ENCODE measurements at regions not wholly inside any gene's neighbourhood (a gene's known extent, or its start where the extent isn't known, plus 50 kb on each side); places are given as distances from the start of the nearest gene placed in this dataset.
A peak's percentile ranks its signal among the peaks of the same experiment; 100 is the strongest.

GRCh38 chr6:163941624-163941976 lies 527.1 kb downstream of the QKI start:
- DNase-seq, result no peak

DNA sequence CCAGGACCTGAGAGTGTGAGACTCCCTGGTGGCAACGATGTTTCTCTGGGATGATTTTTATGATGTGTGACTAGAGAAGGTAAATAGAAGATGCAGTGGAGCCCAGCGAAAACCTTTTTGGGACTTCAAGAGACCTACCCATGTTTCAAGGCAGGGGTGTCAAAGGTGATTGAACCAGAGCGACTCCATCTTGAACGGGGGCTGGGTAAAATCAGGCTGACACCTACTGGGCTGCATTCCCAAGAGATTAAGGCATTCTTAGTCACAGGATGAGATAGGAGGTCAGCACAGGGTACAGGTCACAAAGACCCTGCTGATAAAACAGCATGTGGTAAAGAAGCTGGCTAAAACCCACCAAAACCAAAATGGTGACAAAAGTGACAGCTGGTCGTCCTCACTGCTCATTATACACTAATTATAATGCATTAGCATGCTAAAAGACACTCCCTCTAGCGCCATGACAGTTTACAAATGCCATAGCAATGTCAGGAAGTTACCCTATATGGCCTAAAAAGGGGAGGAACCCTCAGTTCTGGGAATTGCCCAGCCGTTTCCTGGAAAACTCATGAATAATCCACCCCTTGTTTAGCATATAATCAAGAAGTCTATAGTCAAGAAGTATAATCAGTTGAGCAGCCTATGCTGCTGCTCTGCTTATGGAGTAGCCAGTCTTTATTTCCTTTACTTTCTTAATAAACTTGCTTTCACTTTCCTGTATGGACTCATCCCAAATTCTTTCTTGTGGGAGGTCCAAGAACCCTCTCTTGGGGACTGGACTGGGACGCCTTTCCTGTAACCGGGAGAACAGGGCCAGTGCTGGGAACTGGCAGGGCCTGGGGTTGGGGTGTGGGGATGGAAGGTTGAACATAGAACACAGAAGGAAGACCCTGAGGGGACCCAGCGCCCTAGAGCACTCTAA lies 526.4 kb downstream of the QKI start:
- no peak for DNase-seq

DNA sequence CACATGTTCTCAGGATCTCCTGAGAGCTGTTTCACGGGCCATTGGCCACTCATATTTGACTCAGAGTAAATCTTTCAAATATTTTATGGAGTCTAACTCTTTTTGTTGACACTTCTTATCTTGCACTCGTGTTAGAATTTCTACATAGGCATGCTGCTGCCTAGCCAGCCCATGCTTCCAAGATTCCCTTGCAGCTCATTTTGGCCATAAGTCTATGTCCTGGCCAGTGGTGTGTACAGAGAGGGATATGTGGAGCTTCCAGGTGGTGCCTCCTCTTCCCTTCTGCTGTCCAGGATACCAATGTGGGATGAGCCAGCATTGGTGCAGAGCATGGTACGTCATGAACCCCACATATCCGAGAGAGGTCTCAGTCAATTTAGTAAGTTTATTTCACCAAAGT lies 522.6 kb downstream of the QKI start:
- DNase-seq, result no peak

DNA sequence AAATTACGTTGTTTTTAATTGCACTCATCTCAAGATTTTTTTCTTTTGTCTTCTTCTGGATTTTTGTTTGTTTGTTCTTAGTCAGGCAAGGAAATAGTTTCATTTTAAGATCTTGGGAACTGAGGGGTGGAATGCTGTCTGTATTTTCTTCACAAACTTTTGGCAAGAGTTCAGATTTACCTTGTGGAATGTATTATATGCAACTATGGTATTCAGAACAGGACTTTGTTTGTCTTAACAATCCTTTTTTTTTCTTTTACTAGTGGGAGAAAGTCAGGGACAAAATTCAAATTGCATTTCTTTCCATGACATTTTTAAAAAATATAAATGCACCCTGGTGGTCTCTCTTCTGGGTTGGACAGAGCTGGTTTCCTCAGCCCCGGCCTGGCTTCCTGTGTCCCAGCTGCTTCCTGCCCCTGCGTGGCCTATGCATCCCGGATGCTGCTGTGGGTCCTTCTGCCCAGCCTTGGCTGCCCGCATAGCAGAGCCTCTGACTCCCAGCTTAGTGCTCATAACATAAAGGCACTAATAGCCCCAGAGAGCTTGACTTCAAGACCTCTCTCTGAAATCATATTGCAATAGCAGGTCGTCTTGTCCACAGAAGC lies 520.7 kb downstream of the QKI start:
- DNase-seq, result no peak

DNA sequence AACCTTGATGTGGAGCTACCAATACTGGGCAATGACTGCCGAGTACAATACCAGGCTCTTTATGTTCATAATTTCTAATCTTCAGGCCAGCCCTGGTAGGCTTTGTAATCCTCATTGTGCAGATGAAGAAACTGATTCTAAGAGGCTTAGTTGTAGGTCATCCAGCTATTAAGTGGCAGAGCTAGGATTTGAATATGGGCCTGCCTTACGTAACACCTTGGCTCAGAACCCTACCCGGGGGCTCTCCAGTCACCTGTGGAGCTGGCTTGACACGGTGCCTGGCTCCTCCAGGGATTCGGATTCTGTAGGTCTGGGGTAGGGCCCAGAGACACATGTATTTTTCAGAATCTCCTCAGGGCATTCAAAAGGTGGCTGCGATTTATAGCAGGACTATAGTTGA lies 515.5 kb downstream of the QKI start:
- DNase-seq, result no peak

- no peak for DNase-seq
These were observed 515.0 kb downstream of the QKI start for GRCh38 chr6:163929538-163929937.

GRCh38 chr6:163926642-163927041 lies 512.1 kb downstream of the QKI start:
- DNase-seq, result no peak

- no peak for DNase-seq
These were observed 511.3 kb downstream of the QKI start for GRCh38 chr6:163925839-163926238.

DNA sequence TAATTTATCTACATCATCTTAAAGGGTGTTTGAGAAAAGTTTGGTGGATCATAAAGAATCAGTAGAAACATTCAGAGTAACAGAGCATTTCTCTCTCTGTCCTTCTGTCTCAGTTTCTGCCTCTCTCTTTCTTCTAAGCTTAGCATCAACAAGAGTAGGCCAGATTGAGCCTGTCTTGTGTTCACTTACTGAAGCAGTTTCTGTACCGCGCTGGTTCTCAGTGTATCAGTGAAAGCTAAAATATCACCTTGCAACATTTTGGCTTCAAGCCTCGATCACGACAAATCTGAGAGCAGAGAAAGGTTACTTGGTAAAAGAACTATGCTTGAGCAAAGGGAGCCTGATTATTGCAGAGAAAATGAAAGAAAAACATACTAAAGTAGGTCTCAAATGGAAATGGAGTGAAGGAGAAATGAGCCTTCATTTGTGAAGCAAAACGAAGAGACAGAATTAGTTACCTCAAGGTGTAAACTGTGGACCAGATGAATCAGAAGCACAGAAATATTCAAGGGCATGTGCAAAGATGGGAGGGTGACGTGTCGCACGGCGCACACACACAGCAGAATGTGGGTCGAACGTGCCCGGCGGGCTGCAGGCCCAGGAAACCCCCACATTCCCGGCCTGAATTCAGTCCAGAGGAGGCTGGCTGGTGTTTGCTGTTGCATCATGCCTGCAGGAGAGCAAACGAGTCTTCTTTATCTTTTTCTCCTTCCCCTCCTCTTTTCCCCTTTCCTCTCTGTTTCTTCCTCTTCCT lies 509.3 kb downstream of the QKI start:
- DNase-seq, result no peak

DNA sequence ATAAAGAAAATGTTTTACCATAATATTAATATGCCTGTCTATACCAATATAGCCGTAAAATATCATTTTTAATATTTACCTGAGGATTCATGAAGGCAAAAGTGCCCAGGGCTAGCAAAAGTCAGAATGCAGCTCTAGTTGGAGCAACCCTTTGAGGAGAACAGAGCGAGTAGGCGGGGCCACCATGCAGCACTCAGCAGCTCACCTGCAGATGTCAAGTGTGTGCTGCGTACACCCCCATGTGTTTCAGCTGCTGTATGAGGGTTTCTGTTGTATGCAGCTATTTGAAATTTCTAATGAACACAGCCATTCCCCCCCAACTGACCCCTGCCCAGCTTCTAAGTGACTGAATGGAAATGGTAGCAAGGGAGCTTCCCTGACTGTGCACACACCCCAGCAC lies 508.0 kb downstream of the QKI start:
- DNase-seq, result no peak

DNA sequence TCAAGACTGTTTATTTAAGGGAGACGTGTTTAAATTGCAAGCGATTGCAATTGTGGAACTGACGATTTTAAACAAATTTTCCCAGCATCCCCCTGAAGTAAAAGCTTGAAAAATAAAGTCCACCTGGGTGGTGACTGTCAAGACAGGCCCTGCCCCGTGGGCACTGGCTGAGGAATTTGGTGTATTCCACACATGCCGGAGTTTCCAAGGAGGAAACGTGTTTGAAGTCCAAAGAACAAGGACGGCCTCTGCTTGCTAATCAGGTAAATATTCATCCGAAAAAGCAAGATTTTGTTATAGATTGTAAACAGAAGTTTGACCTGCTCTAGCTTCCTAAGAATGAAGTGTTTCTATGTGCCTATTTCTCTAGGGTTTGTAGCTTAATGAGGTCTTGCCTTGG lies 505.1 kb downstream of the QKI start:
- no peak for DNase-seq

DNA sequence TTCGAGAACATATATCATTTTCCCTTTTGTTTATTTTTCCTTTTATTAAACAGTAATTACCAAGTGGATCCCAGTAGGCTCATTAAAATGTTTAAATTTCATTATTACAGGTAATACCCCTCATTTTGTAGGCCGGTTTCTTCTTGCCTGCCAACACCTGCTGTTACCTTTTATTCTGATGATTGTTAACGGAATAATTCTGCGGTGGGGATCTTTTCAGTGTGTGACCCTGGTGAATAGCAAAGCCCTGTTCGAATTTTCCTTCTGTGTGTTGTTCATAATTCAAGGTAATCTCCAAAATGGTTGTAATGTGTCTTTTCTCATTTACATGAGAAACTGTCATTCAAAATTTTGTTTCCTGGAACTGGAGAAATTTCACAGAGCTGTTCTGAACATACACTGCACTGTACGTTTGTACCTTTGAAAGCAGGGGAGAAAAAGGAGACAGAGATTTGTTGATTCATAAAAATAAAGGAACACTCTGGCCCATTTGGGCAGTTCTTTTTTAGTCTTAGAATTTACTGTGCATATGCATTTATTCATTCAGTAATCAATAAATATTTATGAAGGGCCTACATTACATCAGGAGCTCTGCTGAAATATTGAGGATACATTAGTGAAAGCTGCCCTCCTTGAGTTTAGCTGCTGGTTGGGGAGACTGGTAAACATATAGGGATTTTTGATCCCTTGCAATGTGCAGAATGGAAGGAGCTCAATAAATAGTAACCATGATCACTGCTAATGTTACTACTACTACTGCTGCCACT lies 502.0 kb downstream of the QKI start:
- peak; percentile 45 for DNase-seq

- no peak for DNase-seq
These were observed 500.6 kb downstream of the QKI start for GRCh38 chr6:163915131-163915530.

DNA sequence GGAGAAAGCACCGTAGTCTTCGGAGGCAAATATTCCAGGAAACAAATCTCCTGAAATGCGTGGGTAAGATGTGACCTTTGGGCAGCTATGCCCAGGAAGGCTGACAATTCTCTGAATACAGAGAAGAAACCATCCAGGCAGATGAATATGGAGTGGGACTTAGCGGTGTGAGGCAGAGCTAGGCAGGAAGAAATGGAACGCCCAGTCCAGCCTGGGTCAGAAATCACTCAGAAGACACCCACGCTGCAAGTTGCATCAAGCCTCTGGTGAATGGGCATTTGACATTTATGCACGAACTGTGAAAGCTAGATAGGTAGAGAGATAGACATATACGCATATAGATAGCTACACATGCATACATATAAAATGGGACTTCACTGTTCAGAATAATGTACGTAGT lies 498.5 kb downstream of the QKI start:
- DNase-seq, result no peak

- DNase-seq, result no peak
These were observed 491.6 kb downstream of the QKI start for GRCh38 chr6:163906006-163906710.

DNA sequence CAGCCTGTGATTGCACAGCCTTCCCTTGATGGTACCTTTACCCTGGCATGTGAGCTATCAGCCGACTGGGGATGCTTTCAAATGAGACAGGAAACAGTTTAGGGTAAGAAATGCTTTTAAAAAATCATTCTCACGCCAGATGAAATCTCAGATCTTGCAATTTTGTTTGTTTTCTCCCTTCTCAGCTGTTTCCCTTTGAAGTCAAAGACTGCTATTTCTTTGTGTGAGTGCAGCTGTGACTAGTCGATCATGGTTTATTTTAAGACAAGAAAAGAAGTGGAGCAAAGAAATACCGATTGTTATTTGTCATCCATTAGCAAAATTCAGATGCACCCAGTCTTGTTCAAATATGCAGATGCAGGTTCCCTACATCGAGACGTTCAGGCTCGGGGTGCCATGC lies 489.7 kb downstream of the QKI start:
- no peak for DNase-seq

- no peak for DNase-seq
These were observed 489.0 kb downstream of the QKI start for GRCh38 chr6:163903541-163903940.

DNA sequence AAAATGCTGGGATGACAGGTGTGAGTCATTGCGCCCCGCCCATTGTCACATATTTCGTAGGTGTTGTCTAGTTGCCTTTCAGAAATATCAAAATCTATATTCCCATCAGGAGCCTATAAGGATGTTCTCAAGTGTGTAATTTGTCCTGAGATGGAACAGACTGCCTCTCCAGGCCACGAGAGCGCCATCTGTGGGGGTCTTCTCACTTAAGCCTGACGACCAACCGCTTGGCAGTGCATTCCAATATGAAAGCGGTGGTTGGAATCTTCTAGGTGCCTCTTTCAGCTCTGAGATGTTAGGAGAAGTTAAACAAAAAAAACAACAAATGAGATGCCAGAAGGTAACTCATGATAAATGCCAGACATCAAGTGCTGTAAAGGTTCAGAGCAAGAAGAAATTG lies 488.5 kb downstream of the QKI start:
- no peak for DNase-seq

DNA sequence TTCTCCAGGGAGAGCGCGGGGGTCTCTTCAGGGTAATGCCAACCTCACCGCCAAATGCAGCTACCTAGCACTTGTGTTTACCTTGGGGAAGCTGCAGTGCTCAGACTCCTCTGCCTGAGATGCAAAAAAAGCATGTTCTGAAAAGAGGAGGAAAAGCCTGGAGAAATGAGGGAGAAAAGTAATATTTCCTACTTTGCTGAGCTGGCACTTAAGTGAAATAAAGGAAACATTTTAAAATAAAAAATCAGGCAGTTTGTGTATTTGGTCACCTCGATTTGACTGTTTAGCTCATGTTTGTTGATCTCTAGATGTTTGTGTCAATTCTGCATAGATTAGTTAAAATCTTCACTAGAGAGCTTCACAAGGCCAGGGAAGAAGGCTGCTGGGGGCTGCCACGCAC lies 487.2 kb downstream of the QKI start:
- no peak for DNase-seq

DNA sequence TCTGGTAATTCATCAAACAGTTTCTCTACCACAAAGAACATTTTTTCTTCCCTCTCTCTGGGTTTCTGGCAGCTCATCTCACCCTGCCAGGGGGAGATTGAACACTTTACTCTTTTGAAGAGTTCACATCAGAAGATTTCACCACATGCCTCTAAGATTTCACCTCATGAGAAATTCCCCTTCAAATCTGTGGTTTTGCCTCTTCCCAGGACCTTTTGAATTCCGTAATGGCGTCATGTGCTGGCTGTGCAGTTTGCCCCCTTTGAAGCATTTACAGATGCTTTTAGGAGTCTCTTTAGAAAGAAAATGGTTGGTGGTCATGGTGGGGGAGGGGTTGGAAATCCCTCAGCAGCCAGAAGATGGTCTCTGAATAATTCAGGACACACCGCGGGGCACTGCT lies 486.1 kb downstream of the QKI start:
- DNase-seq, result no peak

DNA sequence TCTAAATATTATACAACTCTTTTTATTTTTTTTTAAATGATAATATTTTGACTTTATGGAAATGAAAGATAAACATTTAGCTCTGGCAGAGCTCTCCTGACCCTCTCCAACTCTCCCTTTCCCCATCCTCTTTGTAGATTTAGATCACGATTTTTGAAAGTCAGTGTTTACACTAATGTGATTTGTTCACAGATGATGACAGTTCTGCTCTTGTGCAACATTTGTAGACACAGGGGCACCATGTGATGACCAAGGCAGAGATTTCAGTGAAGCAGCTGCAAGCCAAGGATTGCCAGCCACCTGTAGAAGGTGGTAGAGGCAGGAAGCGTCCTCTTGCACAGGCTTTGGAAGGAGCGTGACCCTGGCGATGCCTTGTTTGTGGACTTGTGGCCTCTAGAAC lies 483.2 kb downstream of the QKI start:
- DNase-seq, result no peak

DNA sequence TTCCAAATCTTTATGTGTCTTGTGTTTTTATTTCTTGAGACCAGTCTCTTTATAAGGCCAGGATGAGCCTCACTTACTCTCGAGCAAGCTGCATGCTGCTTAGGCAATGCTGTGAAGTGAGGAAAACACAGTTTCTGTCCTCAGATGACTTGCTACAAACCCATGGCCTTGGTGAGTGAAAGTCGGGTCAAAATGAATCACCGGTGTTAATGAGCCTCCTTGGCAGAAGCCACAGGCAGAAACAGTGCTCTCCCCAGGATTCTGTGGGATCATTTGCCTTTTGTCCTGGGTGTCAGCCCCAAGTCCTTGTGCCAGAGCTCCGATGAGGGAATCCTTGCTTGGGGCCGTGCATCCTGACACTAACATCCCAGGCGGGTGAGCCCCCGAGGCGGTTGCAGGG lies 482.5 kb downstream of the QKI start:
- DNase-seq, result no peak

- DNase-seq, result no peak
These were observed 480.6 kb downstream of the QKI start for GRCh38 chr6:163895162-163895561.

Measured in COR-L47 (cell line).